IMR-90 (cell line): ENCODE measurements at regions not wholly inside any gene's neighbourhood (a gene's known extent, or its start where the extent isn't known, plus 50 kb on each side); places are given as distances from the start of the nearest gene placed in this dataset.
A peak's percentile ranks its signal among the peaks of the same experiment; 100 is the strongest.

Experiments used
- BHLHE40 ChIP-seq: fragments of 150-350 bp; IDR thresholded peaks from 2 replicates; pipeline ENCODE4 v1.6.1; 2016; ENCODE audit warnings: mild to moderate bottlenecking, low read depth, low read length
- CEBPB ChIP-seq: IDR thresholded peaks from 2 replicates; pipeline ENCODE4 v1.6.1; 2012; ENCODE audit warnings: low read depth, low read length, improper control_type of control experiment
- CHD1 ChIP-seq: IDR thresholded peaks from 2 replicates; pipeline ENCODE4 v1.6.1; 2012; ENCODE audit warnings: low read depth, low read length, improper control_type of control experiment
- FOS ChIP-seq: fragments of 150-350 bp; IDR thresholded peaks from 2 replicates; pipeline ENCODE4 v1.6.1; 2016; ENCODE audit warnings: low read depth, low read length
- MAFK ChIP-seq: IDR thresholded peaks from 2 replicates; pipeline ENCODE4 v1.6.1; 2012; ENCODE audit warnings: low read depth, low read length, improper control_type of control experiment
- MAZ ChIP-seq: IDR thresholded peaks from 2 replicates; pipeline ENCODE4 v1.6.1; 2012; ENCODE audit warnings: low read depth, mild to moderate bottlenecking, low read length, improper control_type of control experiment, moderate library complexity, borderline replicate concordance
- MXI1 ChIP-seq: IDR thresholded peaks from 2 replicates; pipeline ENCODE4 v1.6.1; 2012; ENCODE audit warnings: low read depth, mild to moderate bottlenecking, low read length, moderate library complexity, borderline replicate concordance
- POLR2A ChIP-seq: IDR thresholded peaks from 2 replicates; pipeline ENCODE4 v1.6.1; 2012; ENCODE audit warnings: mild to moderate bottlenecking, low read depth, low read length
- RAD21 ChIP-seq: IDR thresholded peaks from 2 replicates; pipeline ENCODE4 v1.6.1; 2012; ENCODE audit warnings: low read length, improper control_type of control experiment
- RCOR1 ChIP-seq: IDR thresholded peaks from 2 replicates; pipeline ENCODE4 v1.6.1; 2012; ENCODE audit warnings: mild to moderate bottlenecking, low read length, improper control_type of control experiment; ENCODE audit not compliant: insufficient replicate concordance
- RFX5 ChIP-seq: IDR thresholded peaks from 2 replicates; pipeline ENCODE4 v1.8.0; 2012; ENCODE audit warnings: low read depth, mild to moderate bottlenecking, low read length, moderate library complexity
- SMC3 ChIP-seq: fragments of 150-350 bp; IDR thresholded peaks from 2 replicates; pipeline ENCODE4 v1.6.1; 2016; ENCODE audit warnings: low read depth, mild to moderate bottlenecking, antibody characterized with exemption, low read length, moderate library complexity
- TF ChIP-seq, protein P1 (sequence below): conservative IDR thresholded peaks from 2 replicates; pipeline ENCODE4 v1.5.1; 2012; ENCODE audit warnings: mild to moderate bottlenecking, low read depth, low read length, improper control_type of control experiment
- TF ChIP-seq, protein P2 (sequence below): fragments of 150-350 bp; IDR thresholded peaks from 2 replicates; pipeline ENCODE4 v1.6.1; 2017; ENCODE audit warnings: mild to moderate bottlenecking, antibody characterized with exemption, low read length, low read depth

DNA sequence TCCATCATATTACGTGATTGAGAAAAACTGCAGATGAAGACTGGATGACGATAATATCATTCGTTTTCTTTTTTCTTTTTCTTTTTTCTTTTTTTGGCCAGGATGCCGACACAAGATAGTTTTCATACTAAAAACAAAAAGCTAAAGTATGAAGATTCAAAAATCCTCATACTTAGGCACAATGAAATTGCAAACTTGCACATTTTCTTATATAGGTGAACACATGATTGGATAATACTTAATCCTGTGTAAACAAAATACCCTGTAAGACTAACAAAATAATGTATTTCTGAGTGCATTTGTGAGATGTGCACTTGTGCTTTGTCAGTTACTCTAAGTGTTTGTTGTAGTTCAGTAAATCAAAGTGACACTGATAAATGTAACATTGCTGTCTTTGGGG is 568.9 kb downstream of the ANKRD50 start:
- no peak for TF ChIP-seq POLR2A
- no peak for TF ChIP-seq RAD21
- TF ChIP-seq, protein P1, sequence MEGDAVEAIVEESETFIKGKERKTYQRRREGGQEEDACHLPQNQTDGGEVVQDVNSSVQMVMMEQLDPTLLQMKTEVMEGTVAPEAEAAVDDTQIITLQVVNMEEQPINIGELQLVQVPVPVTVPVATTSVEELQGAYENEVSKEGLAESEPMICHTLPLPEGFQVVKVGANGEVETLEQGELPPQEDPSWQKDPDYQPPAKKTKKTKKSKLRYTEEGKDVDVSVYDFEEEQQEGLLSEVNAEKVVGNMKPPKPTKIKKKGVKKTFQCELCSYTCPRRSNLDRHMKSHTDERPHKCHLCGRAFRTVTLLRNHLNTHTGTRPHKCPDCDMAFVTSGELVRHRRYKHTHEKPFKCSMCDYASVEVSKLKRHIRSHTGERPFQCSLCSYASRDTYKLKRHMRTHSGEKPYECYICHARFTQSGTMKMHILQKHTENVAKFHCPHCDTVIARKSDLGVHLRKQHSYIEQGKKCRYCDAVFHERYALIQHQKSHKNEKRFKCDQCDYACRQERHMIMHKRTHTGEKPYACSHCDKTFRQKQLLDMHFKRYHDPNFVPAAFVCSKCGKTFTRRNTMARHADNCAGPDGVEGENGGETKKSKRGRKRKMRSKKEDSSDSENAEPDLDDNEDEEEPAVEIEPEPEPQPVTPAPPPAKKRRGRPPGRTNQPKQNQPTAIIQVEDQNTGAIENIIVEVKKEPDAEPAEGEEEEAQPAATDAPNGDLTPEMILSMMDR, result no peak
- TF ChIP-seq RFX5, result no peak
- 0 out of 2 replicates have a peak, but pooled peaks have one; percentile 24 for TF ChIP-seq MAFK
- no peak for TF ChIP-seq CEBPB
- no peak for TF ChIP-seq MAZ
- TF ChIP-seq RCOR1, result no peak
- TF ChIP-seq CHD1, result no peak
- no peak for TF ChIP-seq MXI1
- TF ChIP-seq BHLHE40, result no peak
- no peak for TF ChIP-seq SMC3
- no peak for TF ChIP-seq FOS
- TF ChIP-seq, protein P2, sequence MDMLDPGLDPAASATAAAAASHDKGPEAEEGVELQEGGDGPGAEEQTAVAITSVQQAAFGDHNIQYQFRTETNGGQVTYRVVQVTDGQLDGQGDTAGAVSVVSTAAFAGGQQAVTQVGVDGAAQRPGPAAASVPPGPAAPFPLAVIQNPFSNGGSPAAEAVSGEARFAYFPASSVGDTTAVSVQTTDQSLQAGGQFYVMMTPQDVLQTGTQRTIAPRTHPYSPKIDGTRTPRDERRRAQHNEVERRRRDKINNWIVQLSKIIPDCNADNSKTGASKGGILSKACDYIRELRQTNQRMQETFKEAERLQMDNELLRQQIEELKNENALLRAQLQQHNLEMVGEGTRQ, result no peak
